SK-N-SH (cell line): ENCODE measurements at regions not wholly inside any gene's neighbourhood (a gene's known extent, or its start where the extent isn't known, plus 50 kb on each side); places are given as distances from the start of the nearest gene placed in this dataset.

Experiments
- CTCF ChIA-PET: fragments of 300-600, 350-600 bp; formaldehyde crosslinking; extraction: SDS; loops from one replicate; lab custom pipeline; 2021; lab: Yijun Ruan, JAX
- POLR2A ChIA-PET: fragments of 350-600 bp; sonication (Branson Sonifier 250); formaldehyde crosslinking; extraction: SDS; loops from one replicate; lab custom pipeline; 2020; ENCODE audit warnings: antibody characterized with exemption, inconsistent platforms; lab: Yijun Ruan, JAX
- DNase-seq: peaks from one replicate; pipeline ENCODE4 v3.0.0; 2012
- H2AFZ ChIP-seq: fragments of 200-600 bp; sonication (generic); 2 replicates; pipeline ENCODE4 v1.8.1; 2016; ENCODE audit warnings: antibody characterized with exemption, mild to moderate bottlenecking, low read depth
- H3F3A ChIP-seq: fragments of 200-600 bp; sonication (generic); replicated peaks from 2 replicates; pipeline ENCODE3; 2016; ENCODE audit warnings: antibody characterized with exemption, mild to moderate bottlenecking; ENCODE audit not compliant: insufficient read depth
- H3K27ac ChIP-seq, 2 experiments: fragments of 200-500 bp in 1 of 2; fragments of 200-600 bp in 1 of 2; sonication (Bioruptor generic) in 1 of 2; sonication (generic), shearing (Covaris generic) in 1 of 2; 2 replicates each; pipeline versions ENCODE4 v1.5.1 to v1.6.1; 2014 to 2016; ENCODE audit warnings: low read depth in 2 of 2, inconsistent platforms in 1 of 2, low read length in 1 of 2, mild to moderate bottlenecking in 1 of 2, mixed read lengths in 1 of 2
- H3K27me3 ChIP-seq: fragments of 200-600 bp; sonication (generic), shearing (Covaris generic); 2 replicates; pipeline ENCODE4 v1.6.1; 2016; ENCODE audit warnings: mixed run types; ENCODE audit not compliant: insufficient read depth
- H3K36me3 ChIP-seq, 2 experiments: fragments of 200-500 bp in 1 of 2; fragments of 200-600 bp in 1 of 2; sonication (Bioruptor generic) in 1 of 2; sonication (generic) in 1 of 2; replicated peaks in 1 of 2; 2 replicates each; pipeline versions ENCODE3 to v1.5.1; 2014 to 2016; ENCODE audit warnings: low read length in 1 of 2, mild to moderate bottlenecking in 1 of 2; ENCODE audit not compliant: insufficient read depth in 2 of 2, control insufficient read depth in 1 of 2
- H3K4me1 ChIP-seq, 2 experiments: fragments of 200-500 bp in 1 of 2; fragments of 200-600 bp in 1 of 2; sonication (Bioruptor generic) in 1 of 2; sonication (generic), shearing (Covaris generic) in 1 of 2; 2 replicates each; pipeline versions ENCODE4 v1.5.1 to v1.6.1; 2014 to 2016; ENCODE audit warnings: low read depth in 1 of 2, low read length in 1 of 2, mixed run types in 1 of 2; ENCODE audit not compliant: insufficient read depth in 2 of 2, control insufficient read depth in 1 of 2
- H3K4me2 ChIP-seq: fragments of 200-600 bp; sonication (generic), shearing (Covaris generic); 2 replicates; pipeline ENCODE4 v1.6.1; 2017; ENCODE audit warnings: mixed run types
- H3K4me3 ChIP-seq, 2 experiments: fragments of 200-500 bp in 1 of 2; fragments of 200-600 bp in 1 of 2; sonication (Bioruptor generic) in 1 of 2; sonication (generic), shearing (Covaris generic) in 1 of 2; 2 replicates each; pipeline versions ENCODE4 v1.5.1 to v1.8.1; 2014 to 2016; ENCODE audit warnings: low read depth in 2 of 2, inconsistent platforms in 1 of 2, low read length in 1 of 2, mild to moderate bottlenecking in 1 of 2, mixed read lengths in 1 of 2, moderate library complexity in 1 of 2
- H3K79me2 ChIP-seq: fragments of 200-600 bp; sonication (generic); 2 replicates; pipeline ENCODE4 v1.8.1; 2017; ENCODE audit warnings: mild to moderate bottlenecking; ENCODE audit not compliant: insufficient read depth
- H3K9ac ChIP-seq: fragments of 200-600 bp; sonication (generic); 2 replicates; pipeline ENCODE4 v1.6.1; 2017; ENCODE audit warnings: mixed run types
- H3K9me2 ChIP-seq: fragments of 200-600 bp; sonication (generic); 2 replicates; pipeline ENCODE4 v1.6.1; 2017; ENCODE audit warnings: mixed run types
- H3K9me3 ChIP-seq: fragments of 200-600 bp; sonication (generic); 2 replicates; pipeline ENCODE4 v1.6.1; 2017; ENCODE audit warnings: mixed run types, mild to moderate bottlenecking, moderate library complexity
- H4K20me1 ChIP-seq: fragments of 200-600 bp; sonication (generic); 2 replicates; pipeline ENCODE4 v1.6.1; 2017; ENCODE audit warnings: mild to moderate bottlenecking, mixed run types; ENCODE audit not compliant: insufficient read depth
- EP300 ChIP-seq, 2 experiments: IDR thresholded peaks; 2 replicates each; pipeline versions ENCODE4 v1.4.0 to v1.6.1; 2012; ENCODE audit warnings: borderline replicate concordance in 1 of 2, low read depth in 1 of 2, low read length in 1 of 2
- EZH2phosphoT487 ChIP-seq: fragments of 200-600 bp; sonication (generic); IDR thresholded peaks from 2 replicates; pipeline ENCODE4 v1.6.1; 2017; ENCODE audit warnings: low read depth, mixed run types, mild to moderate bottlenecking, antibody characterized with exemption, moderate library complexity, borderline replicate concordance
- FOSL2 ChIP-seq: IDR thresholded peaks from 2 replicates; pipeline ENCODE4 v1.4.0; 2012; ENCODE audit warnings: low read depth, mild to moderate bottlenecking, moderate library complexity, borderline replicate concordance
- FOXM1 ChIP-seq: IDR thresholded peaks from 2 replicates; pipeline ENCODE4 v1.4.0; 2012; ENCODE audit warnings: low read depth, mild to moderate bottlenecking
- GABPA ChIP-seq: IDR thresholded peaks from 2 replicates; pipeline ENCODE4 v1.4.0; 2012; ENCODE audit warnings: low read depth, mild to moderate bottlenecking
- GATA2 ChIP-seq: sonication (generic); formaldehyde crosslinking; IDR thresholded peaks from 2 replicates; pipeline ENCODE4 v1.5.0; 2020; ENCODE audit warnings: mild to moderate bottlenecking, missing genetic modification reagents
- NFIC ChIP-seq: IDR thresholded peaks from 2 replicates; pipeline ENCODE4 v1.4.0; 2012; ENCODE audit warnings: borderline replicate concordance
- NRF1 ChIP-seq: IDR thresholded peaks from 2 replicates; pipeline ENCODE4 v1.6.1; 2012; ENCODE audit warnings: low read depth, mild to moderate bottlenecking, low read length
- RFX5 ChIP-seq: IDR thresholded peaks from 2 replicates; pipeline ENCODE4 v1.6.1; 2012; ENCODE audit warnings: mild to moderate bottlenecking, improper control_type of control experiment, low read length
- TCF12 ChIP-seq: IDR thresholded peaks from 2 replicates; pipeline ENCODE4 v1.4.0; 2012
- TEAD4 ChIP-seq: IDR thresholded peaks from 2 replicates; pipeline ENCODE4 v1.4.0; 2012; ENCODE audit warnings: mild to moderate bottlenecking, borderline replicate concordance; ENCODE audit not compliant: insufficient read depth
- ZBTB33 ChIP-seq: IDR thresholded peaks from 2 replicates; pipeline ENCODE4 v1.4.0; 2012; ENCODE audit warnings: low read depth, borderline replicate concordance
- WGBS: methylation state at CpG from one replicate; pipeline ENCODE4 v1.1.6; 2017; ENCODE audit warnings: low lambda C conversion rate; 5-methylcytosine and 5-hydroxymethylcytosine counted together
- TF ChIP-seq, protein P1 (sequence below): IDR thresholded peaks from 2 replicates; pipeline ENCODE4; 2012
- TF ChIP-seq, protein P2 (sequence below): fragments of 150-350 bp; IDR thresholded peaks from 2 replicates; pipeline ENCODE4 v1.6.1; 2016; ENCODE audit warnings: mild to moderate bottlenecking, low read depth, low read length
- TF ChIP-seq, protein P3 (sequence below): IDR thresholded peaks from 2 replicates; pipeline ENCODE4 v1.4.0; 2012; ENCODE audit warnings: low read depth

DNA sequence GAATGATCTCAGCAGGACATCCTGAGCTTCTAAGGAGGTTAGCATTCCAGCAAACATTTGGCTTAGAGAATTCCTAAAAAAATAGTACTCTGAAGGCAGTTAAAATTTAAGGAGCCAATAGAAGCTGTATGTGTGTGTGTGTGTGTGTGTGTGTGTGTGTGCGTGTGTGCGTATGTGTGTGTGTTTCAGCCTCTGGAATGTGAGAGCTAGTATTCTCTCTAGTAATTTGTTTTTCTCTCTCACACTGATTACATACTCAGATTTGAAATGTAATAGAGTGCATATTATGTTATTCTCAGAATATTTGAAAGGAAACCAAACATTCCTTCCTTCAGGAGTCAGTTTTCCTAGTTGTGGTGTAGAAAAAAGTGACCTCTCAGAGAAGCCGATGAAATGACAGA lies 279.6 kb downstream of the TMEM38B start (continued):
- TF ChIP-seq, protein P1, sequence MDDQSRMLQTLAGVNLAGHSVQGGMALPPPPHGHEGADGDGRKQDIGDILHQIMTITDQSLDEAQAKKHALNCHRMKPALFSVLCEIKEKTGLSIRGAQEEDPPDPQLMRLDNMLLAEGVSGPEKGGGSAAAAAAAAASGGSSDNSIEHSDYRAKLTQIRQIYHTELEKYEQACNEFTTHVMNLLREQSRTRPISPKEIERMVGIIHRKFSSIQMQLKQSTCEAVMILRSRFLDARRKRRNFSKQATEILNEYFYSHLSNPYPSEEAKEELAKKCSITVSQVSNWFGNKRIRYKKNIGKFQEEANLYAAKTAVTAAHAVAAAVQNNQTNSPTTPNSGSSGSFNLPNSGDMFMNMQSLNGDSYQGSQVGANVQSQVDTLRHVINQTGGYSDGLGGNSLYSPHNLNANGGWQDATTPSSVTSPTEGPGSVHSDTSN: no peak
- TF ChIP-seq FOSL2: no peak
- TF ChIP-seq, protein P2, sequence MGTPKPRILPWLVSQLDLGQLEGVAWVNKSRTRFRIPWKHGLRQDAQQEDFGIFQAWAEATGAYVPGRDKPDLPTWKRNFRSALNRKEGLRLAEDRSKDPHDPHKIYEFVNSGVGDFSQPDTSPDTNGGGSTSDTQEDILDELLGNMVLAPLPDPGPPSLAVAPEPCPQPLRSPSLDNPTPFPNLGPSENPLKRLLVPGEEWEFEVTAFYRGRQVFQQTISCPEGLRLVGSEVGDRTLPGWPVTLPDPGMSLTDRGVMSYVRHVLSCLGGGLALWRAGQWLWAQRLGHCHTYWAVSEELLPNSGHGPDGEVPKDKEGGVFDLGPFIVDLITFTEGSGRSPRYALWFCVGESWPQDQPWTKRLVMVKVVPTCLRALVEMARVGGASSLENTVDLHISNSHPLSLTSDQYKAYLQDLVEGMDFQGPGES: no peak

DNA sequence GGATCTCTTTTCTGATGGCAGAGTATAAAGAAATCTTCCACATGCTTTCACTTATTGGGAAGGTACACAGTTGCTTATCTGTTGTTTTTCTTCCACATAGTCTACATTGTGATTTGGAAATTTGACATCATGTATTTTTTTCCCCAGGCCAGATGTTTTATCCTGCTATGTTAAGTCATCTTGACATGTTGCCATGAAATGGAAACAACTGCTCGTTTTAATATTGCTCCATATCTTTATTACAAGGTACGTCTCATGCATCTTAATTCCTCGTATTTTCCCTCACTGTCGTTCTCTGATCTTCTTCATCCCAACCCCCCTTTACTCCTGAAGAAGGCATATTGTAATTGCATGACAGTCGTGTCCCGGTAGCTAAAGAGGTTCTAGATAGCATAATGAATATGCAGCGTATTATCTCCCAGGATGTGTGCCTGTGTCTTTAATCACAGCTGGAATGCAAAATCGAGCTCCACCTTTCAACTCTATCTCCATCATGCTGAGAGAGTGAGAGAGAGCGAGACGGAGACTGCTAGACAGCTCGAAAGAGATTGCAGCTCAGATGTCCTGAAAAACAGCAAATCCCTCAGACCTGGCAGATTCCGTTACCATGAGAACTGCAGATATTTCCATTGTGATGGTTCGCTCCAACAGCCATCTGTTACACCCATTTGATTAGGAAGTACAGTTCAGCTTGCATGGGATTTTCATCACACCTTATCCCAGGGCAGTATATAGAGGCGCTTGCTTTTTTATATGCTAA lies 281.7 kb downstream of the TMEM38B start:
- Histone ChIP-seq H3K9me3 (no peaks in the 10 kb centered on the region), H3K9ac (no peak overlapping the region), H3F3A (no peaks in the 10 kb centered on the region), H3K36me3 (no peaks in the 10 kb centered on the region), H3K27ac (peak overlapping the region in 1 of 2 experiments; percentile 58; a peak in 1 of 4 replicates), H3K4me3 (no peak overlapping the region), H3K79me2 (no peaks in the 10 kb centered on the region), H3K4me2 (no peak overlapping the region), H4K20me1 (no peaks in the 10 kb centered on the region), H2AFZ (no peak overlapping the region), H3K9me2 (no peaks in the 10 kb centered on the region), H3K27me3 (no peaks in the 10 kb centered on the region), H3K4me1 (peaks cover 0 to 29% of the 10 kb centered on the region in 2 experiments; a peak in 2 of 4 replicates)
- no peak for DNase-seq
- TF ChIP-seq RFX5 (no peak), EP300 (IDR thresholded peaks at IDR 0.05; ENCODE audit: borderline replicate concordance in 1 of 2, low read depth in 1 of 2, low read length in 1 of 2) (no peak), FOXM1 (no peak), GABPA (no peak), EZH2phosphoT487 (no peak), TEAD4 (no peak)
- TF ChIP-seq, protein P3, sequence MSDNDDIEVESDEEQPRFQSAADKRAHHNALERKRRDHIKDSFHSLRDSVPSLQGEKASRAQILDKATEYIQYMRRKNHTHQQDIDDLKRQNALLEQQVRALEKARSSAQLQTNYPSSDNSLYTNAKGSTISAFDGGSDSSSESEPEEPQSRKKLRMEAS: no peak
- WGBS: 50% methylated on average over 14 of the region's 14 CpGs
- ChIA-PET POLR2A (no interaction called here), CTCF (no interaction called here)

DNA sequence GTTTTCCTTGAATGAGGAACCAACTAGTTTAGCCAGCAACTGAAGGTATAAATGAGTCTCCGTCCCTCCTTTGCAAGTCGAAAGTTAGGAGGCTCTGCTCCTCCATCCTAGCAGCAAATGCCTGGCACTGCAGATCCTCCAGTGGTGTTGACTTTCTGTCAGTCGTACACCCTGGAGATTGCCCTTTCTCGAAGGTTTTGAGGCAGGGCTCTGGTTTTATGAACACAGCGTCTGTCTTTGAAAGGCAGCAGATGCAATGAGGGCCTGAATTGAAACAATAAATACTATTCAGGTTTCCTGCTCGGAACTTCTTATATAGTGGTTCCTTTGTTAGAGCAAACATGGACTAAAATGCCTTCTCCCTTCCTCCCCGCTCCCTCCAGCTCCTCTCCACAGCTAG lies 284.0 kb downstream of the TMEM38B start:
- Histone ChIP-seq H3K4me3 (no peak overlapping the region), H3K9ac (no peak overlapping the region), H3K36me3 (no peaks in the 10 kb centered on the region), H3F3A (no peaks in the 10 kb centered on the region), H3K27me3 (no peaks in the 10 kb centered on the region), H2AFZ (no peak overlapping the region), H3K4me1 (peaks cover 0 to 29% of the 10 kb centered on the region in 2 experiments; a peak in 2 of 4 replicates), H3K9me3 (no peaks in the 10 kb centered on the region), H3K79me2 (no peaks in the 10 kb centered on the region), H3K4me2 (no peak overlapping the region), H3K9me2 (no peaks in the 10 kb centered on the region), H3K27ac (peak overlapping the region in 1 of 2 experiments; percentile 95; a peak in 2 of 4 replicates), H4K20me1 (no peaks in the 10 kb centered on the region)
- DNase-seq: no peak
- ChIA-PET POLR2A (interaction anchor here (2.0 kb wide), 1 partner anchor 74 kb away, joined by 9 read pairs; no protein-coding TSS in a partner anchor), CTCF (interaction anchor here (0.9 to 1.4 kb wide), 4 partner anchors 21 to 719 kb away, joined by 3 to 4 read pairs (median 4); no protein-coding TSS in a partner anchor)
- WGBS: 24% methylated on average over 7 of the region's 7 CpGs
- TF ChIP-seq NRF1 (no peak), ZBTB33 (no peak), NFIC (no peak), TCF12 (no peak), FOSL2 (no peak), EP300 (IDR thresholded peaks at IDR 0.05; ENCODE audit: borderline replicate concordance in 1 of 2, low read depth in 1 of 2, low read length in 1 of 2) (no peak), GATA2 (CRISPR knock-in tag) (no peak), TEAD4 (no peak)
- TF ChIP-seq, protein P1: no peak
